ENCODE measurements at regions not wholly inside any gene's neighbourhood (a gene's known extent, or its start where the extent isn't known, plus 50 kb on each side); places are given as distances from the start of the nearest gene placed in this dataset.

GRCh38 chr11:91749251-91749650 is 475.4 kb upstream of the FAT3 start:
- TF ChIP-seq POLR2A (IDR thresholded peaks at IDR 0.05) (no peak), CTCF (IDR thresholded peaks at IDR 0.05) (no peak), EP300 (IDR thresholded peaks at IDR 0.05) (no peak)

All from ovary (tissue), 3 donors.